Kidney (tissue), 13 donors: ENCODE measurements at regions not wholly inside any gene's neighbourhood (a gene's known extent, or its start where the extent isn't known, plus 50 kb on each side); places are given as distances from the start of the nearest gene placed in this dataset.

ENCODE experiments used
- DNase-seq, 5 donors: peaks; one replicate each; pipeline ENCODE4 v3.0.0-alpha.2; 2013 to 2020
- FAIRE-seq: peaks from 2 replicates; lab custom pipeline; 2012; peaks lifted over from hg19 to GRCh38; lab: Jason Lieb, UNC
- H3K27ac ChIP-seq, 2 donors: one replicate each; pipeline ENCODE4 v1.7.0; 2013; ENCODE audit warnings: low read depth in 2 of 2, low read length in 2 of 2, inconsistent platforms in 1 of 2
- H3K27me3 ChIP-seq: one replicate; pipeline ENCODE4 v1.7.1; 2013; ENCODE audit warnings: low read length, inconsistent platforms; ENCODE audit not compliant: control insufficient read depth, insufficient read depth
- H3K36me3 ChIP-seq, 3 donors: one replicate each; pipeline versions ENCODE4 v1.7.0 to v1.7.1; 2013; ENCODE audit warnings: low read length in 3 of 3, control low read depth in 1 of 3, inconsistent platforms in 1 of 3; ENCODE audit not compliant: insufficient read depth in 3 of 3, control insufficient read depth in 2 of 3
- H3K4me1 ChIP-seq, 3 donors: one replicate each; pipeline versions ENCODE4 v1.7.0 to v1.7.1; 2013; ENCODE audit warnings: low read length in 3 of 3, inconsistent platforms in 1 of 3, low read depth in 1 of 3; ENCODE audit not compliant: control insufficient read depth in 2 of 3, insufficient read depth in 2 of 3
- H3K4me3 ChIP-seq, 3 donors: one replicate each; pipeline versions ENCODE4 v1.7.0 to v1.8.1; 2013; ENCODE audit warnings: low read length in 3 of 3, control low read depth in 1 of 3, inconsistent platforms in 1 of 3
- H3K9ac ChIP-seq, 3 donors: one replicate each; pipeline versions ENCODE4 v1.7.0 to v1.7.1; 2013; ENCODE audit warnings: low read length in 3 of 3, control low read depth in 1 of 3, inconsistent platforms in 1 of 3
- H3K9me3 ChIP-seq, 3 donors: one replicate each; pipeline versions ENCODE4 v1.7.0 to v1.7.1; 2013; ENCODE audit warnings: low read length in 3 of 3, control low read depth in 1 of 3, inconsistent platforms in 1 of 3; ENCODE audit not compliant: control insufficient read depth in 2 of 3, insufficient read depth in 1 of 3
- intact Hi-C: fragments of 100-400 bp; cut with DNase I; formaldehyde crosslinking; loops from one replicate; pipeline ENCODE4 v1.11.1; 2022
- TF ChIP-seq, protein P1 (sequence below): IDR thresholded peaks from 3 replicates; pipeline ENCODE4 v1.5.1; 2012; ENCODE audit warnings: mild to moderate bottlenecking, moderate library complexity, borderline replicate concordance; ENCODE audit not compliant: insufficient read depth; ENCODE audit errors: extremely low read depth
- donor health status: control.
- donor health status: control.
- donor health status: control.
- donor health status: control.
- donor health status: control.
- donor health status: DM: yes; HTN: yes; CAD: no.
- donor health status: Normal renal cell carcinoma (clear cell type).

GRCh38 chr1:71210718-71211117 is 129.9 kb upstream of the ZRANB2 start:
- intact Hi-C loops, result no loop called here

DNA sequence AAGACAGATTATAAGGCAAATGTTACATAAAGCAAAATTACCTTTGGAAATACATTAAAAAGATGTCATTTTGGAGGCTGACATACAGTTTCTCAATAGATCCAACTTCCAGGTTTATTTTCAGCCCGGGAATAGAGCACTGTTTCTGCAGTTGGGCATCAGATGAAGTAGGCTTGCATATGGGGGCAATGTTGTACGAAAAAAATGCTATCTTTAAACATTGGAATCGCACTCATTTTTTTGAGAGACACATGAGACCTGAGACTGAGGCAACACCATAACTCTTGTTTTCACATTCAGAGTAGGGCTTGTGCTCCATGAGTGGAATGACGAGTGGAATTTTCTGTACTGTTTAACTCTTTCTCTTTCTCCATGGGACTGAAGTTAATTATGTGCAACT is 122.4 kb upstream of the ZRANB2 start:
- no peaks in the 10 kb centered on the region for H3K4me1 ChIP-seq
- H3K27me3 ChIP-seq, result no peaks in the 10 kb centered on the region
- no peaks in the 10 kb centered on the region for H3K36me3 ChIP-seq
- intact Hi-C loops, result no loop called here
- FAIRE-seq (no peak), DNase-seq (no peak)
- H3K27ac ChIP-seq, result no peak overlapping the region
- no peaks in the 10 kb centered on the region for H3K9me3 ChIP-seq
- TF ChIP-seq, protein P1, sequence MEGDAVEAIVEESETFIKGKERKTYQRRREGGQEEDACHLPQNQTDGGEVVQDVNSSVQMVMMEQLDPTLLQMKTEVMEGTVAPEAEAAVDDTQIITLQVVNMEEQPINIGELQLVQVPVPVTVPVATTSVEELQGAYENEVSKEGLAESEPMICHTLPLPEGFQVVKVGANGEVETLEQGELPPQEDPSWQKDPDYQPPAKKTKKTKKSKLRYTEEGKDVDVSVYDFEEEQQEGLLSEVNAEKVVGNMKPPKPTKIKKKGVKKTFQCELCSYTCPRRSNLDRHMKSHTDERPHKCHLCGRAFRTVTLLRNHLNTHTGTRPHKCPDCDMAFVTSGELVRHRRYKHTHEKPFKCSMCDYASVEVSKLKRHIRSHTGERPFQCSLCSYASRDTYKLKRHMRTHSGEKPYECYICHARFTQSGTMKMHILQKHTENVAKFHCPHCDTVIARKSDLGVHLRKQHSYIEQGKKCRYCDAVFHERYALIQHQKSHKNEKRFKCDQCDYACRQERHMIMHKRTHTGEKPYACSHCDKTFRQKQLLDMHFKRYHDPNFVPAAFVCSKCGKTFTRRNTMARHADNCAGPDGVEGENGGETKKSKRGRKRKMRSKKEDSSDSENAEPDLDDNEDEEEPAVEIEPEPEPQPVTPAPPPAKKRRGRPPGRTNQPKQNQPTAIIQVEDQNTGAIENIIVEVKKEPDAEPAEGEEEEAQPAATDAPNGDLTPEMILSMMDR, result no peak
- H3K9ac ChIP-seq, result no peak overlapping the region
- no peak overlapping the region for H3K4me3 ChIP-seq

More at GRCh38 chr1:71210718-71211117, 129.9 kb upstream of the ZRANB2 start:
- DNase-seq (no peak), FAIRE-seq (no peak)
- TF ChIP-seq, protein P1, result no peak
- Histone ChIP-seq H3K27ac (no peak overlapping the region), H3K9me3 (no peaks in the 10 kb centered on the region), H3K4me3 (no peak overlapping the region), H3K27me3 (no peaks in the 10 kb centered on the region), H3K36me3 (no peaks in the 10 kb centered on the region), H3K9ac (no peak overlapping the region), H3K4me1 (no peaks in the 10 kb centered on the region)

DNA sequence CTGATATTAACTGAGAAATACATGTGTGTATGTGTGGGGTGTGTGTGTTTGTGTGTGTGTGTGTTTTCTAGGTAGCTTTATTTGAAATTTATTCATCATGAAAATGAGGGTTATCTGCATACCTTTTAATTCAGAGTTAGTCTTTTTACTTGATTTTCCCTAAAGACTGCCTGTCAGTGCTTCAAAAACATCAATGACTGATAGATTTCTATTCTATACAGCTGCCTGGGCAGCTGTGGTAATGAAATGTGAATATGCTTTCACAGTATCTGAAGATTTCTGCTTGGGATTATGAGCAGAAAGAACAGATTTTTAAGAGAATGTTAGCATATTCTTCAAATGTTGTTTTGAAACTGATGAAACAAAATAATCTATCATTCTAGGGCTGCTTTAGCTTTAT is 119.7 kb upstream of the ZRANB2 start:
- Histone ChIP-seq H3K9ac (no peak overlapping the region), H3K36me3 (no peaks in the 10 kb centered on the region), H3K4me3 (no peak overlapping the region), H3K27me3 (no peaks in the 10 kb centered on the region), H3K4me1 (no peaks in the 10 kb centered on the region), H3K9me3 (no peaks in the 10 kb centered on the region), H3K27ac (no peak overlapping the region)
- intact Hi-C loops, result no loop called here
- TF ChIP-seq, protein P1, result no peak
- DNase-seq (no peak), FAIRE-seq (no peak)

- no peak overlapping the region for H3K9ac ChIP-seq
- TF ChIP-seq, protein P1, result no peak
- no peak for FAIRE-seq
- intact Hi-C loops, result no loop called here
- H3K27me3 ChIP-seq, result no peaks in the 10 kb centered on the region
- H3K9me3 ChIP-seq, result no peaks in the 10 kb centered on the region
- H3K4me3 ChIP-seq, result no peak overlapping the region
- H3K27ac ChIP-seq, result no peak overlapping the region
- peak in 2 of 5 donors; percentile 22 to 29 for DNase-seq
- no peaks in the 10 kb centered on the region for H3K4me1 ChIP-seq
- no peaks in the 10 kb centered on the region for H3K36me3 ChIP-seq
These were observed 115.8 kb upstream of the ZRANB2 start for GRCh38 chr1:71196685-71197084.
